ENCODE measurements at regions not wholly inside any gene's neighbourhood (a gene's known extent, or its start where the extent isn't known, plus 50 kb on each side); places are given as distances from the start of the nearest gene placed in this dataset.
"Not testable (repeated sequence)": the region's sequence is repeated elsewhere in the genome, so short reads cannot be mapped to it uniquely, and the experiment has no call there.

DNA sequence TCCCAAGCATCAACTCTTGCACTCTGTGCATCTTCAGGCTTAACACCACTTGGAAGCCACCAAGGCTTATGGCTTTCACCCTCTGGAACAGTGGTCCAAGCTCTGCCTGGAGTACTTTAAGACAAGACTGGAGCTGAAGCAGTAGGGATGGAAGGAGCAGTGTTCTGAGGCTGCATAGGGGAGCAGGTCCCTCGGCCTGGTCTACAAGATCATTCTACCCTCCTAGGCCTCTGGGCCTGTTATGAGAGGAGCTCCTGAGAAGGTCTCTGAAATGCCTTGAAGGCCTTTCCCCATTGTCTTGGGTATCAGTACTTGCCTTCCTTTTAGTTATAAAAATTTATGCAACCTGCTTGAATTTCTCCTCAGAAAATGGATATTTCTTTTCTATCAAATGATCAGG lies 286.7 kb downstream of the CPXCR1 start:
- DNase-seq, result no peak

- DNase-seq, result no peak
Measured at GRCh38 chrX:89034679-89035078, 287.7 kb downstream of the CPXCR1 start.

GRCh38 chrX:89053223-89053622 lies 306.2 kb downstream of the CPXCR1 start:
- no peak for DNase-seq

GRCh38 chrX:89099587-89099986 lies 352.6 kb downstream of the CPXCR1 start:
- not testable (repeated sequence) for DNase-seq

DNA sequence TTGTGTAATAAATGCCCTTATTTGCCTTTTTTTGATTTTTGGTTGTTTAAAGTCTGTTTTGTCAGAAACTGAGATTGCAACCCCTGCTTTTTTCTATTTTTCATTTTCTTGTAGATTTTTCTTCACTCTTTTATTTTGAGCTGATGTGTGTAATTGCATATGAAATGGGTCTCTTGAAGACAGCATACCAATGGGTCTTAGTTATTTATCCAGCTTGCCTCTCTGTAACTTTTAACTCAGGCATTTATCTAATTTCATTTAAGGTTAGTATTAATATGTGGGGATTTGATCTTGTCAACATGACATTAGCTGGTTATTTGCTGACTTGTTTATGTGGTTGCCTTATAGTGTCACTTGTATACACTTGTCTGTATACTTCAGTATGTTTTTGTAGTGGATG lies 378.0 kb downstream of the CPXCR1 start:
- DNase-seq, result no peak

Data from SHP77 (cell line).